SU-DHL-6 (cell line): ENCODE measurements at regions not wholly inside any gene's neighbourhood (a gene's known extent, or its start where the extent isn't known, plus 50 kb on each side); places are given as distances from the start of the nearest gene placed in this dataset.

Source experiments
- CTCF ChIP-seq: fragments of 200-600 bp; sonication (generic); IDR thresholded peaks from one replicate; pipeline ENCODE4 v1.5.1; 2017; ENCODE audit warnings: antibody characterized with exemption, mild to moderate bottlenecking, low read length, moderate library complexity; ENCODE audit not compliant: insufficient read depth, poor library complexity, severe bottlenecking
- EZH2phosphoT487 ChIP-seq: fragments of 200-600 bp; sonication (generic), shearing (Covaris generic); conservative IDR thresholded peaks from 2 replicates; pipeline ENCODE4 v1.6.1; 2018; ENCODE audit warnings: mild to moderate bottlenecking, antibody characterized with exemption, low read length, moderate library complexity, mixed read lengths

GRCh38 chr5:33210978-33211377, 229.8 kb upstream of the TARS1 start:
- TF ChIP-seq CTCF (no peak), EZH2phosphoT487 (no peak)
